ENCODE measurements at regions not wholly inside any gene's neighbourhood (a gene's known extent, or its start where the extent isn't known, plus 50 kb on each side); places are given as distances from the start of the nearest gene placed in this dataset.

DNA sequence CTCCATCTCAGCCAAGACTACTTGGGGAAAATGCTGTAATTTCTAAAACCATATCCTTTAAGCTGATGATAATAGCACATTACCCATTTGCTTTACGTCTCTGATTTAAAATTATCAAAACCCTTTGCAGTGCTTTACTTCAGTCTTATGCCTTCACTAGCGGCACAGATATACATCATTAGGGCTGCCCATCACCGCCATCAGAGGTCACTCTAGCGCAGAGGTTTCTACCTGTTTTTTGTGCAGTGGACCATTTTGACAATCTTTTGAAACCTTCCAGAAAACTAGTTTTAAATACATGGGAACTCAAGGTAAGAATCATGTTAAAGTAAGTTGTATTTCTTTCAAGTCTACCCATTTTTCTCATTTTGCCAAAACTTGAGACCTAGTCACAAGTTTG is 592.5 kb downstream of the PPARGC1A start:
- no peak overlapping the region for H3K4me3 ChIP-seq (ENCODE audit: insufficient read depth, low read depth, low read length)
- no peaks in the 10 kb centered on the region for H3K27me3 ChIP-seq (ENCODE audit: control insufficient read depth, insufficient read depth, low read length, poor library complexity, severe bottlenecking)
- H3K9me3 ChIP-seq (ENCODE audit: control insufficient read depth, low read length), result no peaks in the 10 kb centered on the region
- H3K27ac ChIP-seq (ENCODE audit: insufficient read depth, low read depth, low read length, poor library complexity, severe bottlenecking), result no peak overlapping the region
- H3K4me1 ChIP-seq (ENCODE audit: control insufficient read depth, insufficient read depth, low read length), result no peaks in the 10 kb centered on the region
- H3K36me3 ChIP-seq (ENCODE audit: control insufficient read depth, insufficient read depth, low read length), result no peaks in the 10 kb centered on the region
- 95 to 96% methylated on average over 4 of the region's 4 CpGs for WGBS, 2 experiments

DNA sequence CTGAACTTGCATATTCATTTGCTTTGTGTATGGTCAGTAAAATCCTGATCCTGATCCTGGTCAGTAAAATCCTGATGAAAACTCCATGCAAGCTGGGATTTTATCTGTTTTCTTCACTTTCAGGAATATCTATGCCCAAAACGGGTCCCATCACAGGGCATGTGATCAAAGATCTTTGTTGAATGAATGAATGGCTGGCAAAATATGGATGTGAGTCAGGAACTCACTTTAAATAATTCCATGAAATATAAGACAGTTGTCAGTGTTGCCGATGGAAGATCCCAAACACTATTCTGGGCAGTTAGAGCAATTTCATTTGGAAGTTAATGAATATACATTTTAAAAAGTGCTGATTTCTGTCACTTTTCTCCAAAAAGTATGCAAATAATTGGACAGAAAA is 598.4 kb downstream of the GBA3 start:
- H3K9me3 ChIP-seq (ENCODE audit: control insufficient read depth, low read length), result no peaks in the 10 kb centered on the region
- no peaks in the 10 kb centered on the region for H3K36me3 ChIP-seq (ENCODE audit: control insufficient read depth, insufficient read depth, low read length)
- no peaks in the 10 kb centered on the region for H3K27me3 ChIP-seq (ENCODE audit: control insufficient read depth, insufficient read depth, low read length, poor library complexity, severe bottlenecking)
- no peaks in the 10 kb centered on the region for H3K4me1 ChIP-seq (ENCODE audit: control insufficient read depth, insufficient read depth, low read length)
- 88 to 96% methylated on average over 2 of the region's 2 CpGs for WGBS, 2 experiments
- H3K4me3 ChIP-seq (ENCODE audit: insufficient read depth, low read depth, low read length), result no peak overlapping the region
- H3K27ac ChIP-seq (ENCODE audit: insufficient read depth, low read depth, low read length, poor library complexity, severe bottlenecking), result no peak overlapping the region

DNA sequence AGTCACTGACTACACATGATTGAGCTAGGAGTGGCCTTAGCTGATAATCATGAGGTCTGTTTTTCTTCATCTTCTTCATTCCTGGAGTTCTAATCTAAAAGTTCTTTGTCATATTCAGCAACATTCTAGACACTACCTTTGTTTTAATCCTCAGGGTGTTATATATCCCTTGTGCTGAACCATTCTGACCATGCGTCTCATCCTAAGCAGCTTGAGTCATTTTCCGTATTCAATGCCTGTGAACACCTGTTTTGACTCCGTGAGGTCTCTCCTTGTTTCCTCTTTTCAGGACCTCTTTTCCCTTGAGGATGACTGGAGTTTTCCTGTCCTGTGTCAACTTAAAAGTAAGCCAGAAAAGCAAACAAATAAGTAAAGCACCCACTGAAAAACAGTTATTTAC is 597.9 kb downstream of the GBA3 start:
- WGBS, 2 experiments, result 91 to 94% methylated on average over 3 of the region's 3 CpGs
- no peaks in the 10 kb centered on the region for H3K36me3 ChIP-seq (ENCODE audit: control insufficient read depth, insufficient read depth, low read length)
- no peaks in the 10 kb centered on the region for H3K9me3 ChIP-seq (ENCODE audit: control insufficient read depth, low read length)

DNA sequence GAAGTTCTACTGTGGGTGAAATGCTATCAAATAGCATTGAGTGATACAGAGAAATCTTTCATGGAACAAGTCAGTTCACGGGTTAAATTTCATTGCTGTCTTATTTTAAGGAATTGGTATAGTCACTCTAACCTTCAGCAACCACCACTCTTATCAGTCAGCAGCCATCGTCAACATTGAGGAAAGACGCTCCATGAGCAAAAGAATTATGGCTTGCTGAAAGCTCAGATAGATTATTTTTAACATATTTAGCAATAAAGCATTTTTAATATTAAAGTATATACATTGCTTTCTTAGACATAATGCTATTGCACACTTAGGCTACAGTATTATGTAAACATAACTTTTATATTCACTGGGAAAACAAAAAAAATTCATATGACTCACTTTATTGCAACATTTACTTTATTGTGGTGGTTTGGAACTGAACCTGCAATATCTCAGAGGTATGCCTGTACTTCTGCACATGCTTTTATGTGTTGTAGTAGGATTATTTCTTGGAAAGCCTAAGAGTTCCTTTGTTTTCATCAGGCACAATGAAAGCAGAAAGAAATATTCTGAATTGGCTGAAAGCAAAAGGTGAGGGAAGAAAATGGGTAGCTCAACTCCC is 586.7 kb downstream of the GBA3 start:
- H3K36me3 ChIP-seq (ENCODE audit: control insufficient read depth, insufficient read depth, low read length), result no peaks in the 10 kb centered on the region
- no peak overlapping the region for H3K4me3 ChIP-seq (ENCODE audit: insufficient read depth, low read depth, low read length)
- H3K27me3 ChIP-seq (ENCODE audit: control insufficient read depth, insufficient read depth, low read length, poor library complexity, severe bottlenecking), result no peaks in the 10 kb centered on the region
- no peak overlapping the region for H3K27ac ChIP-seq (ENCODE audit: insufficient read depth, low read depth, low read length, poor library complexity, severe bottlenecking)
- no peaks in the 10 kb centered on the region for H3K9me3 ChIP-seq (ENCODE audit: control insufficient read depth, low read length)
- H3K4me1 ChIP-seq (ENCODE audit: control insufficient read depth, insufficient read depth, low read length), result no peaks in the 10 kb centered on the region
- 95 to 100% methylated on average over 2 to 3 of the region's 3 CpGs for WGBS, 2 experiments

More for the DNA sequence above, 597.9 kb downstream of the GBA3 start:
- Histone ChIP-seq H3K27ac (ENCODE audit: insufficient read depth, low read depth, low read length, poor library complexity, severe bottlenecking) (no peak overlapping the region), H3K4me1 (ENCODE audit: control insufficient read depth, insufficient read depth, low read length) (no peaks in the 10 kb centered on the region), H3K4me3 (ENCODE audit: insufficient read depth, low read depth, low read length) (no peak overlapping the region), H3K27me3 (ENCODE audit: control insufficient read depth, insufficient read depth, low read length, poor library complexity, severe bottlenecking) (no peaks in the 10 kb centered on the region)

DNA sequence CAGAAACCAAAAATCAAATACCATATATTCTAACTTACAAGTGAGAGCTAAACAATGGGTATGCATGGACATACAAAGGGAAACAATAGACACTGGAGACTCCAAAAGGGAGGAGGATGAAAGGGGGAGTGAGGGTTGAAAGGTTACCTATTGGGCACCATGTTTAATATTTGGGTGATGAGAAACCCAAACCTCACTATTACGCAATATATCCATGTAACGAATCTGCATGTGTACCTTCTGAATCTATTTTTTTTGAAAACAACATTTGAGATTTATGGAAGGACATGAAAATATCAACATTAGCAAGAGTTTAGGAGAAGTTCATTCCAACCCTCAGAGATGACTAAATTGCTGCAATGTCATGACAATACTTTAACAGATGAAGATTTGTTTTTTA is 586.1 kb downstream of the GBA3 start:
- Histone ChIP-seq H3K36me3 (ENCODE audit: control insufficient read depth, insufficient read depth, low read length) (no peaks in the 10 kb centered on the region), H3K4me1 (ENCODE audit: control insufficient read depth, insufficient read depth, low read length) (no peaks in the 10 kb centered on the region), H3K27me3 (ENCODE audit: control insufficient read depth, insufficient read depth, low read length, poor library complexity, severe bottlenecking) (no peaks in the 10 kb centered on the region), H3K4me3 (ENCODE audit: insufficient read depth, low read depth, low read length) (no peak overlapping the region), H3K27ac (ENCODE audit: insufficient read depth, low read depth, low read length, poor library complexity, severe bottlenecking) (no peak overlapping the region), H3K9me3 (ENCODE audit: control insufficient read depth, low read length) (no peaks in the 10 kb centered on the region)
- WGBS, 2 experiments, result 80 to 96% methylated on average over 2 of the region's 2 CpGs

DNA sequence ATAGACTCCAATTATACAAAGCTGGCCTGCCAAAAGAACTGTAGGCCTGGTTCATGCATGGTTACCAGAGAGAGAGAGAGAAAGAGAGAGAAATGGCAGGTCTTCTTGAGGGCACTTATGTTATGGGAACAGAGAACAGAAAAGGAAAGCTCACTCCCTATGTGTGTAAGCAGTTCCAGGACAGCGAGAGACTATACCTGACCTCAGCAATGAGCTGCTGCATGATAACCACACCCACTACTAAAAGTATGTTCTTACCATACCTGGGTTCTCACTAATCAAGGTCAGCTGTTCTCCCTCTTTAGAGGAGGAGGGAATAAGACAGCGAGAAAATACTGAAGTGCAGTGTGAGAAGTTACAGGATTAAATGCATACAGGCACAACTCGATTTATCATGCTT is 583.3 kb downstream of the GBA3 start:
- Histone ChIP-seq H3K9me3 (ENCODE audit: control insufficient read depth, low read length) (no peaks in the 10 kb centered on the region), H3K27ac (ENCODE audit: insufficient read depth, low read depth, low read length, poor library complexity, severe bottlenecking) (no peak overlapping the region), H3K36me3 (ENCODE audit: control insufficient read depth, insufficient read depth, low read length) (no peaks in the 10 kb centered on the region), H3K4me1 (ENCODE audit: control insufficient read depth, insufficient read depth, low read length) (no peaks in the 10 kb centered on the region), H3K4me3 (ENCODE audit: insufficient read depth, low read depth, low read length) (no peak overlapping the region), H3K27me3 (ENCODE audit: control insufficient read depth, insufficient read depth, low read length, poor library complexity, severe bottlenecking) (no peaks in the 10 kb centered on the region)
- 93 to 100% methylated on average over 3 of the region's 3 CpGs for WGBS, 2 experiments

- Histone ChIP-seq H3K4me3 (ENCODE audit: insufficient read depth, low read depth, low read length) (no peak overlapping the region), H3K4me1 (ENCODE audit: control insufficient read depth, insufficient read depth, low read length) (peaks cover 4% of the 10 kb centered on the region), H3K9me3 (ENCODE audit: control insufficient read depth, low read length) (no peaks in the 10 kb centered on the region), H3K36me3 (ENCODE audit: control insufficient read depth, insufficient read depth, low read length) (no peaks in the 10 kb centered on the region), H3K27me3 (ENCODE audit: control insufficient read depth, insufficient read depth, low read length, poor library complexity, severe bottlenecking) (no peaks in the 10 kb centered on the region), H3K27ac (ENCODE audit: insufficient read depth, low read depth, low read length, poor library complexity, severe bottlenecking) (no peak overlapping the region)
- WGBS, 2 experiments, result 57 to 91% methylated on average over 1 of the region's 1 CpG
Measured at GRCh38 chr4:23269566-23269965, 576.8 kb downstream of the GBA3 start.

DNA sequence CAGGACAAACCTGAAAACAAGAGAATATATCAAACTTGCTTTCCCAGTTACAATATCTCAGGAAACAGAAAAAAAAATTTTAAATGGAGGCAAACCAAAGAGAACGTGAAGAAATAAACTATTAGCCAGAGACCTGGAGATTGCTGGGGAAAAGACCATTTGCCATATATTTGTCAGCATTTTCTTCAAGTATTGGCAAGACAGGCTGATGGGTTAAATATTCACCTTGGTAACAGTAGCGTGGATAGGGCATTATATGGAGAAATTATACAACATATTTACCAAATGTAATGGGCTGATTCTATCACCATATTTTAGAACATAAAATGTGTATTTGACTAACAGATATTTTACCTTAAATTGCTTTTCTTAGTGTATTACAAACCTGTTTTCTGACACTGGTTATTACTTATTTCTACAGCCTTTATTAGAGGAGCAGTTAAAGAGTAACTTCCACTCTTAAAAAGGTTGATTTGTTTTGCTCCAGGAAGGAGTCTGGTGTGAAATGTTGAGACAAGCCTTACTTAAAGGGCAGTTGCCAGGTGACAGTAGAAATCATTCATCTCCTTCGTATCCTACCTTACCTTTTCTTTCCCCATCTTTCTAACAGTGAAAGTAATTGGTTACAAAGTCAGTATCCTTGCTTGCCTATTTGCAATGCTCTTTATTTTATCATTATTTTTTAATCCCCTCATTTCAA is 575.5 kb downstream of the GBA3 start:
- WGBS, 2 experiments, result 85 to 94% methylated on average over 2 of the region's 3 CpGs
- no peak overlapping the region for H3K4me3 ChIP-seq (ENCODE audit: insufficient read depth, low read depth, low read length)
- no peaks in the 10 kb centered on the region for H3K9me3 ChIP-seq (ENCODE audit: control insufficient read depth, low read length)
- no peaks in the 10 kb centered on the region for H3K36me3 ChIP-seq (ENCODE audit: control insufficient read depth, insufficient read depth, low read length)
- no peak overlapping the region for H3K27ac ChIP-seq (ENCODE audit: insufficient read depth, low read depth, low read length, poor library complexity, severe bottlenecking)
- H3K27me3 ChIP-seq (ENCODE audit: control insufficient read depth, insufficient read depth, low read length, poor library complexity, severe bottlenecking), result no peaks in the 10 kb centered on the region
- peaks cover 4% of the 10 kb centered on the region for H3K4me1 ChIP-seq (ENCODE audit: control insufficient read depth, insufficient read depth, low read length)

GRCh38 chr4:23266401-23266800 is 573.7 kb downstream of the GBA3 start:
- H3K36me3 ChIP-seq (ENCODE audit: control insufficient read depth, insufficient read depth, low read length), result no peaks in the 10 kb centered on the region
- 25 to 60% methylated on average over 2 of the region's 3 CpGs for WGBS, 2 experiments
- no peak overlapping the region for H3K4me3 ChIP-seq (ENCODE audit: insufficient read depth, low read depth, low read length)
- peaks cover 4% of the 10 kb centered on the region for H3K4me1 ChIP-seq (ENCODE audit: control insufficient read depth, insufficient read depth, low read length)
- no peaks in the 10 kb centered on the region for H3K9me3 ChIP-seq (ENCODE audit: control insufficient read depth, low read length)
- H3K27me3 ChIP-seq (ENCODE audit: control insufficient read depth, insufficient read depth, low read length, poor library complexity, severe bottlenecking), result no peaks in the 10 kb centered on the region
- no peak overlapping the region for H3K27ac ChIP-seq (ENCODE audit: insufficient read depth, low read depth, low read length, poor library complexity, severe bottlenecking)

DNA sequence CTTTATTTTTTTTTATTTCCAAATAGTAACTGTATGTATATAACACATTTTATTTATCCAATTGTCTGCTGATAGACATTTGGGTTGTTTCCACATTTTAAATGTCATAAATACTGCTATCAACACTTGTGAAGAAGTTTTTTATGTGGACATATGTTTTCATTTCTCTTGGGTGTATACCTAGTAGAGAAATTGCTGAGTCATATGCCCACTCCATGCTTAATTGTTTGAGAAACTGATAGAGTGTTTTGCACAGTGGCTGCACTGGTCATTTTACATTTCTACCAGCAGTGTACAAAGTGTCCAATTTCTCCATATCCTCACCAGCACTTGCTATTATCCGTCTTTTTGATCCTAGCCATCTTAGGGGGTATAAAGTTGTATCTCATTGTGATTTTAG is 567.8 kb downstream of the GBA3 start:
- no peaks in the 10 kb centered on the region for H3K27me3 ChIP-seq (ENCODE audit: control insufficient read depth, insufficient read depth, low read length, poor library complexity, severe bottlenecking)
- no peaks in the 10 kb centered on the region for H3K4me1 ChIP-seq (ENCODE audit: control insufficient read depth, insufficient read depth, low read length)
- 100% methylated on average over 1 of the region's 1 CpG; no CpG with 5 or more reads in 1 of the 2 experiments for WGBS, 2 experiments
- H3K4me3 ChIP-seq (ENCODE audit: insufficient read depth, low read depth, low read length), result no peak overlapping the region
- H3K36me3 ChIP-seq (ENCODE audit: control insufficient read depth, insufficient read depth, low read length), result no peaks in the 10 kb centered on the region
- H3K27ac ChIP-seq (ENCODE audit: insufficient read depth, low read depth, low read length, poor library complexity, severe bottlenecking), result no peak overlapping the region
- no peaks in the 10 kb centered on the region for H3K9me3 ChIP-seq (ENCODE audit: control insufficient read depth, low read length)

All from ectodermal cell (in vitro differentiated cells).